GM21515 (cell line): ENCODE measurements at regions not wholly inside any gene's neighbourhood (a gene's known extent, or its start where the extent isn't known, plus 50 kb on each side); places are given as distances from the start of the nearest gene placed in this dataset.

Experiments
- ATAC-seq: cut with Tn5 transposase; IDR thresholded peaks from one replicate; pipeline ENCODE4 v1.9.1; 2021; ENCODE audit not compliant: unreplicated experiment

- no peak for ATAC-seq
Observed at GRCh38 chr3:804211-804610, 288.6 kb upstream of the CNTN6 start.

DNA sequence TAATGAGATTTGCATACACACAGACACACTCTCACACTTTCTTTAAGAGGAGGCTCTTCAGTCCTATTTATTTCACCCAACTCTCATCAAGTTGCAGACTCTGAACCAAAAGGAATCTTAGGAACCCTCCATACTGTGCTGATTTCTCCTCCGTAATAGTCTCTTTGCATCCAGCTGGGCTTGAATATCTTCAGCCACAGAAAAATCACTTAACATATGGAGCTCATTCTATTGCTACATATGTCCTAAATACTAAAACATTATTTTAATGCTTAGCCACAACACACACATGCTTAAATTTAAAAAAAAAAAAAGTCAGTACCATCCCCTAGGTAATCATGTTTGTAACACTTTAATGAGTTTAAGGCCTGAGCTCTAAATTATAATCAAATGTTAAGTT is 287.5 kb upstream of the CNTN6 start:
- ATAC-seq, result no peak

- ATAC-seq, result no peak
Observed at GRCh38 chr3:806006-806405, 286.8 kb upstream of the CNTN6 start.

GRCh38 chr3:816605-817004 is 276.2 kb upstream of the CNTN6 start:
- ATAC-seq, result no peak

DNA sequence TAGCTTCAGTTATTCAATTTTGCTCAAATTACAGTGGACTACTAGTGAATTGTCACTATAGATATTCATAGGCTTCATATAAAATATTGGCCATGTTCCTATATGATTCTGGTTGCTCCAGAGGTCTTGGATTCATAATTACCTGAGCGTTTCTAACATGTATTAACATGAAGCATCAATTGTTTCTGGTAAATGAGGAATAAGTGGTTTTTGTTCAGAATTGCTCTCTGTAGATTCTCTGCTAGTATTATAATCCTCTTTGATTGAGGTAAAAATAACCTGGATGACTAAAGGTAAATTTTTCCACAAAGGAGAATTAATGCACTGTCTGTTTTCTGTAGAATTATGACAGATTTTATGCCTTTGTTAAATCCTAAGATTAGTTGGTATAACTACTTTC is 258.1 kb upstream of the CNTN6 start:
- no peak for ATAC-seq

GRCh38 chr3:835096-835495 is 257.7 kb upstream of the CNTN6 start:
- no peak for ATAC-seq

GRCh38 chr3:839981-840380 is 252.8 kb upstream of the CNTN6 start:
- ATAC-seq, result no peak

- no peak for ATAC-seq
Observed at GRCh38 chr3:851098-851790, 241.6 kb upstream of the CNTN6 start.

GRCh38 chr3:852033-852432 is 240.8 kb upstream of the CNTN6 start:
- ATAC-seq, result no peak

DNA sequence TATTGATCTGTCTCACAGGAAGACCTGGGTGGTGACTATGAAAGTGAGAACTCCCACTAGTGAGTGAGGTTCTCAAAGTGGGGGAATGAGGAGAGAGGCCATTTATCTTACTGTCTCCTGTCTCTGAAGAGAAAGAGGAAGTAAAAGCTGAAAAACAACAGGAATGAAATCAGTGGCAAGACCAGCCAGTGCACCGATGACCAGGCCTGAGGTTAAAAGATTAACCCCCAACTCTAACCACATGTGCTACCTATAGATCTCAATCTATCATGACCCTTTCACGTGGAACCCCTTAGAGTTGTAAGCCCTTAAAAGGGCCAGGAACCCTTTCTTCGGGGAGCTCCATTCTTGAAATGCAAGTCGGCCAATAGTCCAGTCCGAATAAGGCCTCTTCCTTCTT is 239.3 kb upstream of the CNTN6 start:
- ATAC-seq, result no peak

DNA sequence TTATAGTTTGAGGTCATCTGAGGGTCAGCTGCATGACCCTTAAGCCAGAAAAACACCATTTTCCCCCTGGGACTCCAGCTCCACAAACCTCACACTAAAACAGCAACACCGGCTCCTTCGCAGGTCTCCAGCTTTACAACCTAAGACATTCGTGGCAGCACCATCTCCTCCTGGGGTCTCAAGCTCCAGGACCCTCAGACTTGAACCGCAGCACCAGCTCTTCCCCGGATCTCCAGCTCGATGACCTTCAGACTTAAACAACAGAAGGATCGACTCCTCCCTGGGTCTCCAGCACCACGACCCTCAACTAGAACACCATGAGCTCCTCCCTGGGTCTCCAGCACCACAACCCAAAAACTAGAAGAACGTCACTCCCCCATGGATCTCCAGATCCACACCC is 233.7 kb upstream of the CNTN6 start:
- ATAC-seq, result no peak

DNA sequence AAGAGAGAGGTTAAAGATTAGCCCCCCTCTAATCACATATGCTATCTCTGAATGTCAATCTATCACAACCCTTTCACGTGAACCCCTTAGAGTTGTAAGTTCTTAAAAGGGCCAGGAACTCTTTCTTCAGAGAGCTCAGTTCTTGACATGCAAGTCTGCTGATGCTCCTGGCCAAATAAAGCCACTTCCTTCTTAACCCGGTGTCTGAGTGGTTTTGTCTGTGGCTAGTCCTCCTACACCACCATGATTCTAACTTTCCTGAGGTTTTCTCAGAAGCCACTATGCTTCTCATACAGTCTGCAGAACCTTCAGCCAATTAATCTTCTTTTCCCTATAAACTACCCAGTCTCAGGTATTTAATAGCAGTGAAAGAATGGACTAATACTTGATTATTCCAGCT is 231.1 kb upstream of the CNTN6 start:
- no peak for ATAC-seq

GRCh38 chr3:869269-869668 is 223.6 kb upstream of the CNTN6 start:
- no peak for ATAC-seq

- ATAC-seq, result no peak
Observed at GRCh38 chr3:869734-870133, 223.1 kb upstream of the CNTN6 start.

- no peak for ATAC-seq
Observed at GRCh38 chr3:871651-872050, 221.2 kb upstream of the CNTN6 start.

- ATAC-seq, result no peak
Observed at GRCh38 chr3:877001-877400, 215.8 kb upstream of the CNTN6 start.

GRCh38 chr3:878746-879145 is 214.1 kb upstream of the CNTN6 start:
- ATAC-seq, result no peak

DNA sequence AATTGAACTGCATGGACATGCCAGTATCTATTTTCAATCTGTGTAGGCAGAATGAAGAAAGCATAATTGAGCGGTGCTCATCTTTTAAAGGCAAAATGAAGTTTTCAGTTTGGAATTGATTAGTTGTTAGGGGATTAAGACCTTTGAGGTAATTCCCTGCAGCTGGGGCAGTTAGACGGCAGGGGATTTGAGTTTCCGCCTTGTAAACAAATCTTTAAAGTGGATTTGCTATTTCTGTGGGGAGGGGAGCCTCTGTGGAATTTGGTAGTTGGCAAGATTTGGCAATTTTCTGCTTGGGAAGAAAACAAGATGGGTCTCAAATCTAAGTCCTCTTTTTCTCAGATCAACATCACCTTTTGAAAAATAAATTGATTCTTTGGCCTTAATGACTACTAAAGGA is 212.5 kb upstream of the CNTN6 start:
- ATAC-seq, result no peak

GRCh38 chr3:882533-882932 is 210.3 kb upstream of the CNTN6 start:
- no peak for ATAC-seq

DNA sequence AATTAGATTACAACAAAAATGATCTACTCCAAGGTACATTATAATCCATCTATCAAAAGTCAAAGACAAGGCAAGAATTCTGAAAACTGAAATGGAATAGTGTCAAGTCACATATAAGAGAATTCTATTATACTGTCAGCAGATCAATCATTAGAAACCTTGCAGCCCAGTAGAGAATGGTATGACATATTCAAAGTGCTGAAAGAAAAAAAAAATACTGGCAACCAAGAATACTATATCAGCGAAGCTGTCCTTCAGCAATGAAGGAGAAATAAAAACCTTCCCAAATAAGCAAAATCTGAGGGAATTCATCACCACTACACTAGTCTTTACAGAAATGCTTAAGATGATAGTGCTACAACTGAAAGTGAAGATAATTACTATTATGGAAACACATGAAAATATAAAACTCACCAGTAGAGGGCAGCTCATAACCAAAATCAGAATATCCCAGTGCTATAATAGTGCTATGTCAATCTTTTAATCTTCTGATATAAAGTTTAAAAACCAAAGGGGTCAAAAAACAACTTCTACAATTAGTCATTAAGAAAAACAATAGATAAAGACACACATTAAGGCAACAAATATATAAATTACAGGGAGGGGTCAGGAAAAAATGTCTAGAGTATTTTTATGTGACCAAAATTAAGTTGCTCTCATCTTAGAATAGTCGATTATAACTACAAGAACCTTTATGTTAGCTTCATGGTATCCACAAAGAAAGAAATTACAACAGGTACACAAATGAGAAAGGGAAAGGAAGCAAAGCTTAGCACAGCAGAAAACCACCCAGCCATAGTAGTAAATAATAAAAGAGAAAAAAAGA is 190.7 kb upstream of the CNTN6 start:
- ATAC-seq, result peak; percentile 81

- ATAC-seq, result no peak
Observed at GRCh38 chr3:905217-905616, 187.6 kb upstream of the CNTN6 start.

DNA sequence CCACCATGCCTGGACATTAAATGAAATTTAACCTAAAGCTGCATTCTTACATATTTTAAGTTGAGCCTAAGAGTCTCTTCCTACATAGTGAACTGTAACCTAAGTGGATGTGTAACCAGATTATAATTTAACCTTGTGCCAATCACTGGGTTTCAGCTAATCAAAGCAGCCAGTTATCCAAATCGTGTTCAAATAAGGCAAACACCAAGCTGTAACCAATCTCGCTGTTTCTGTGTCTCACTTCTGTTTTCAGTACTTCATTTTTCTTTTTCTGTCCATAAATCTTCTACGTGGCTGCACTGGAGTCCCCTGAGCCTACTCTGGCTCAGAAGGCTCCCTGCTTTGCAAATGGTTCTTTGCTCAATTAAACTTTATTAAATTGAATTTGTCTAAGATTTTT is 186.1 kb upstream of the CNTN6 start:
- ATAC-seq, result no peak

GRCh38 chr3:908839-909238 is 184.0 kb upstream of the CNTN6 start:
- no peak for ATAC-seq
